AG09309 (cell line): ENCODE measurements at regions not wholly inside any gene's neighbourhood (a gene's known extent, or its start where the extent isn't known, plus 50 kb on each side); places are given as distances from the start of the nearest gene placed in this dataset.

ENCODE experiments used
- DNase-seq: peaks from one replicate; pipeline ENCODE4 v3.0.0-alpha.2; 2010; ENCODE audit warnings: low read depth
- H3K4me3 ChIP-seq: 2 replicates; pipeline ENCODE4 v1.5.1; 2011; ENCODE audit warnings: mild to moderate bottlenecking, low read depth, low read length, moderate library complexity; ENCODE audit not compliant: control insufficient read depth
- CTCF ChIP-seq: IDR thresholded peaks from 2 replicates; pipeline ENCODE4 v1.5.1; 2011; ENCODE audit warnings: mild to moderate bottlenecking, low read depth, low read length, inconsistent platforms; ENCODE audit not compliant: insufficient read depth, control insufficient read depth; ENCODE audit errors: missing control alignments

DNA sequence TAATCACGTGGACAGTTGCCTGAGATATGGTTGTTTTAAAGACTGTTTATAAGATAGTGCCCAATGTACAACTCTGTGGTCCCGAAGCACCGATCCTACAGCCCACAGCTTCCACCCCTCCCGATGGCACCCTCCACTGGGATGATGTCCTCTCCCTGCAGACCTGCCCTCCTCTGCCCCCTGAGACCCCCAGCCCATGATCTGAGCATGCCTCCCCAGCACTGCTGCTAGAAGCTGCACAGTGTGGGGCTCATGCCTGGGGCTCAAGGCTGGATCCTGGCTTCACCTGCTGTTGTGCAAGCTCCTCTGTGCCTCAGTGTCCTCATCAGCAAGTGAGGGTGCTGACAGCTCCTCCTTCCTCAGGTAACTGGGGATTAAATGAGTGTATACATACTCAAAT lies 254.7 kb upstream of the MKI67 start:
- H3K4me3 ChIP-seq = no peak overlapping the region
- TF ChIP-seq CTCF = no peak
- DNase-seq = no peak

DNA sequence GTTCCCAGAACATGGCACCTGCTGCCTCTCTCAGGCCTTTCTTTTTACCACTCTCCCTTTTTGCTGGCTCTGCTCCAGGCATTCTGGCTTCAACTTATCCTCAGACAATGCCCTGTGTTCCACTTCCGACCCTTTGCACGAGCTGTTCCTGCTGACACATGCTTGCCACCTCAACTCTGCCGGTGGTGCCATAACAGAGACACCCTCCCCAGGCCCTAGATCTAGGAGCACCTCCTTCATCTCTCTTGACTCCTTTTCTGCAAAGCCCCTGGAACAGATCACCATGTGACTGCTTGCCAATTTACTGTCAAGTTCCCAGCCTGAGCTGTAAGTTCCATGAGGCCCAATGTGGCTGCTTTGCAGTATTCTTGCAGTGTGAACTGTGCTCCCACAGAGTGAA lies 256.0 kb upstream of the MKI67 start:
- no peak overlapping the region for H3K4me3 ChIP-seq
- DNase-seq = no peak
- TF ChIP-seq CTCF = no peak

DNA sequence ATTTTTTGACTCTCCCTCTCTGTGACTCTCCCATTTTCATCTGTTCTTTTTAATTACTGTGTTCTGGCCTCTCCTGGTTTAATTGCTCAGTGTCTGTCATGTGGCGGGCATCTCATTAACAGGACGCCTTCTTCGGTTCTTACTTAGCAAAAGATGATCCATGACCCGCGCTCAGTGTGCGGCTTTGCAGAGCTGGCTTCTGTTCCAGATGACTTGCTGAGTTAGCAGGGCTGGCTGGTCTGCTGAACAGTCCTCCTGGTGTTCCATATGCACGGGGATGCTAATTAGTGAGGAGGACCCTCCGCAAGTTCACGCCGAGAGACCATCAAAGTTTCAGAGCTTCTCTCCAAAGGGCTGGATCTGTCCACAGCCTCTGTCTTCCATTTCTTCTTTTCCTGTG lies 258.6 kb upstream of the MKI67 start:
- DNase-seq = no peak
- H3K4me3 ChIP-seq = no peak overlapping the region

DNA sequence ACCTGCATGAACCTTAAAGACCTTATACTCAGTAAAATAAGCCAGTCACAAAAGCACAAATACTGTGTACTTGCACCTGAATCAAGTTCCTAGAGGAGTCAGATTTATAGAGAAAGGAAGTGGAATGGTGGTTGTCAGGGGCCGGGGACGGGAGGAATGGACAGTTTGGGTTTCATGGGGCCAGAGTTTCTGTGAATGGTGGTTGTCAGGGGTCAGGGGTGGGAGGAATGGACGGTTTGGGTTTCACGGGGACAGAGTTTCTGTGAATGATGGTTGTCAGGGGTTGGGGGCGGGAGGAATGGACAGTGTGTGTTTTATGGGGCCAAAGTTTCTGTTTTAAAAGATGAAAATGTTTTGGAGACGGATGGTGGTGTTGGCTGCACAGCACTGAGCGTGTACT lies 260.0 kb upstream of the MKI67 start:
- TF ChIP-seq CTCF = no peak
- H3K4me3 ChIP-seq = no peak overlapping the region
- no peak for DNase-seq

More for the DNA sequence above, 258.6 kb upstream of the MKI67 start:
- no peak for TF ChIP-seq CTCF

GRCh38 chr10:128386816-128387604 lies 260.8 kb upstream of the MKI67 start:
- DNase-seq = no peak
- TF ChIP-seq CTCF = no peak
- no peak overlapping the region for H3K4me3 ChIP-seq

GRCh38 chr10:128390596-128390995 lies 264.4 kb upstream of the MKI67 start:
- DNase-seq = no peak
- no peak for TF ChIP-seq CTCF
- no peak overlapping the region for H3K4me3 ChIP-seq
